NCI-H748 (cell line): ENCODE measurements at regions not wholly inside any gene's neighbourhood (a gene's known extent, or its start where the extent isn't known, plus 50 kb on each side); places are given as distances from the start of the nearest gene placed in this dataset.

Experiments
- DNase-seq: peaks from one replicate; lab custom pipeline; 2025; ENCODE audit not compliant: unreplicated experiment; lab: John Stamatoyannopoulos, UW

DNA sequence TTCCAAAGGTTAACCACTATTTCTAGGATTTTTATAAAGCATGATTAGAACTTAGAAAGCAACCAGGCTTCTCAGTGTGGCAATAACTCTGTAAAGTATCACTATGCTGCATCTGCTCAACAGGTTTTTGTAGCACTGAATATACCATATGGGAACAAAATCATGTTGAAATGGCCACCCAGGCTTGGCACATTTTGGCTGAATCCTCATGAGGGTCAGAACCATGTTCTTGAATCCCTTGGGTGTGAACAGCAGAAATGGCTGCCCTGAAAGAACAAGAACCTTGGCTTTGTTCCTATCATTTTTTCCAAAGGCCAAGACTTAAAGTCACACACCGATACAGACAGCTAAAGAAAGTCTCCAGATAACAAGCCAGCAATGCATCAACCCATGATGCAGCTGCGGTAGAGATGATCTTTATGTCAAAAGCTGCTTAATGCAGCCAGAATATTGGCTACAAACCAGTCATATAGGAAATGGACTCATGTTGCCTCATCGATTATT, 283.0 kb upstream of the NOX3 start:
- no peak for DNase-seq

DNA sequence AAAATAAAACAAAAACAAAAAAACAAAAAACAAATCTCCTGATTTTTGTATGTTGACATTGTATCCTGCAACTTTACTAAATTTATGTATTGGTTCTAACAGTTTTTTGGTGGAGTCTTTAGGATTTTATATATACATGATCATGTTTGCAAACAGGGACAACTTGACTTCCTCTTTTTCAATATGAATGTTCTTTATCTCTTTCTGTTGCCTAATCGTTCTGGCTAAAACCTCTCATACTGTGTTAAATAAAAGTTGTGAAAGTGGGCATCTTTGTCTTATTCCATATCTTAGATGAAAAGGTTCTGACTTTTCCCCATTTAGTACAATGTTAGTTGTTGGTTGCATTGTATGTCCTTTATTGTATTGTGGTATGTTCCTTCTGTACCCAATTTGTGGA, 261.7 kb upstream of the NOX3 start:
- no peak for DNase-seq

DNA sequence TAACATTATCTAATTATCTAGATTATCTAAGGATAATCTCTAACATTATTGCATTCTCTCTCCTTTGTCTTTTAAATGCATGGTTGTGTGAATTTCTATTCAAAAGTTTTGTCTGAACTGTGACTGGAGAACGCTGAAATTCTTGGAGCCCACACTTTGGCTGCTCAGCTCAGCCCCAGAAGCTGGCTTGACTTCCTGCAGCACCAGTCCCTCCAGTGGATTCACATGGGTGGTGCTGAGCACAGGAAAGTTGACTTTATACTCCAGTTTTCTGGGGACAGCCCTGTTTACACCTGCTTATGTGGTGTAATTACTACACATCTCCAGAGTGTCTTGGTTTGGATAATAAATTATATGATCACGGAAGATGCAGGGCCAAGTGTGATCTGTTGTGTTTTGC, 255.1 kb upstream of the NOX3 start:
- no peak for DNase-seq

DNA sequence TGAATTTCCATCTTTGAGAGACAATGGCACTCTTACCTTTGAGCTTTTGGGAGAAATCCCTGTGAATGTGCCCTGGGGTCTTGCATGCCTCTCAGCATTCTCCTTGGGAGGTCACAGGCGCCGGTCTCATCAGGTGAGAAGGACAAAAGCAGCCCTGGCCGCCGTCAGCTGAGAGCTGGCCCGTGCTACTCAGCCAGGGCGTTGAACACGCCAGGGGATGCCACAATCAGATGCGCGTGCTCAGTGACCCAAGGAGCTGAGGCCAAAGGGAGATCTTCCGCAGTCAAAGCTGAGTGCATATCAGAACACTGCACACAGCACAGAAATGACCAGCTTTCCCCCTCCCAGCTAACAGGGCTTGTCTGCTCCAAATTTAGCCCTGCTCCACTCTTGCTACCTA, 253.6 kb upstream of the NOX3 start:
- no peak for DNase-seq

DNA sequence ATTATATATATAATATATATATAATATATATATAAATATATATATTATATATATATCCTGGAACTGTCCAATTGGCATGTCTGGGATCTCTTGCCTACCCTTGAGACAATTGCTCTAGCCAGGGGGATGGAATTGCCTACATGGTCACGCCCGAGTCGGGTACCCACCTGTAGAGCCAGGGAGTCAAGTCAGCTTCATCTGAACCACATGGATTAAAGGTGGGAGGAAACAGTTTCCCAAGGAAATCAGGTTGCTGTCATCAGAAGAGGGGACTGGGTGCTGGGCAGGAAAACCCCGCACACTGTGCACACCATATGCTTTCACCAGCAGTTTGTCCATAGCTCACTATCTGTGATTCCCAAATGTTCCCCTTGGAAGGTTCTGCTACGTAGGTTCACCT, 252.5 kb upstream of the NOX3 start:
- peak; percentile 8 for DNase-seq

DNA sequence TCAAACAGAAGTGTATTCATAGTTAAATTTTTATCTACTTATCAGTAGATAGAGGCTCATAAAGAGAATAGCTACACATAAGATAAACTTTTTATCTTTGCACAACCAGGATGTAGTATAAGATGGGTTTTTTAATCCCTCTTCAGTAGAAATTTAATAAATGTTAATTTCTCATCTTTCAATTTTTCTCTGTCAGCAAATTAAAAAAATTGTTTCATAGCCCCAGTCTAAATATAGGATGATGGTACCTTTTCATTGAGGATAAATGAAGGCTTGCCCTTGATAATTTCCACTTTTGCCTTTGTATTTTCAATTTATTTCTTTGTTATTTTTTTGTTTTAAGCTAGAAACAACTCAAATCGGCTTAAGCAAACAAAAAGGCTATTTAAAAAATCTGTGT, 251.2 kb upstream of the NOX3 start:
- DNase-seq = no peak

DNA sequence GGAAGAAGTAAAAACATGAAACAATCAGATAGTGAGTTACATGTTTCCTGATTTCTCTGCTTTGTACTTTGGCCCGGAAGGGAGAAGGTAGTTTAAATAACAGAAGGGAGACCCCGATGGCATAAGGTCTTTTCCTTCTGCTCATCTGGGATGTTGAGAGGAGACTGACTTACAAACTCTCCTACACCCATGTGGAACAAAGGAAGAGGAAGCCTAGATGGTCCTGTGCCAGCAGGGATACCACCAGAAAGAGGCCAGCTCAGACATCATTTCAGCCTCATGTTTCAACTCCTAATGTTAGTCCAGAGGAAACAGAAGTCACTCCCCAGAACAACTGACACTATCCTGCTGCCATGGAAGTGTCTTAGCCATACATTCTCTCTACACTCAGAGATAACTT, 250.7 kb upstream of the NOX3 start:
- DNase-seq = no peak

DNA sequence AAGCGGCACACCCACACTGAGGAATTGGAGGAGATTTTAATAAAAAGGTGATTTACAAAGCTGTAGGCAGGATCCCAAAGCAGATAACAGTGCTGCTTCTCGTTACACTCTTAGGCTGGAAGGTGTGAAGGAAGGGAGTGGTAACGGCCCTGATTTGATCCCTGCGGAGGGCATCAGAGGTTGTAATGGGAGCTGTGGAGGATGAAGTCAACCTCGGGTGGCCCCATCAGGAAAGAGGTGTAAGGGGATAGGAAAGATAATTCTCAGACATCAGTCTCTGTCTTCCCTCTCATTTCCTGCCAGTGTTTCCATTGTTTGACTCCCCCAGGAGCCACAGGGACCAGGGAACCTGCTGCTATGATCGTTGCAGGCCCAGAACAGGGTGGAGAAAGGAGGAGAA, 245.7 kb upstream of the NOX3 start:
- no peak for DNase-seq

DNA sequence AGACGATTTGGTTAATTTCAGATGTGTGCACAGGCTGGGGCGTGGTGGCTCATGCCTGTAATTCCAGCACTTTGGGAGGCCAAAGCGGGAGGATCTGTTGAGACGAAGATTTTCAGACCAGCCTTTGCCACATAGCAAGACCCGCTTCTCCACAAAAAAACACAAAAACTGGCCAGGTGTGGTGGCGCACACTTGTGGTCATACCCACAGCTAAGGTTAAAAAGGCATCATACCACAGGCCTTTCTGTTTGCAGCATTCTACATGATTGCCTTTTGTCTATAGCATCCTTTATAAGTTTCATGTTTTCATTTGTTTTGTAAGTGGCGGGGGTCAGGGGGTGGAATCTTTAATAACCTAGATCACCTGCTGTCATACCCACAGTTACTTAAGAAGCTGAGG, 239.9 kb upstream of the NOX3 start:
- DNase-seq = no peak

DNA sequence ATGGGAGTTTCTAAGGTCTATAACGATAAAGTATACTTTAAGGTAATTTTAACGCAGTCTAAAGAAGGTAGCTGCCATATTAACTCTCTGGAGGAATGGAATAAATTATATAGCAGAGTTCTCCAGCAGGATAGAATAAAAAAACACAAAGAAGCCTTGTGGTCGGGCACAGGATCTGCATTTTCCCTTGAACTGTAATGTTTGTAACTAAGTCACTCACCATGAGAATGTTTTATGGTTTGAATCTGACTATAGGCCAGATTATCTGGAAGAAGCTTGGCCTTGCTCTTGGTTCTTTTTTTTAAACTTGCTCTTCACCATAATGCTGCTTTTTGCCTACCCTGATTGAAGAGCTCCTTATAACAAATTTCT, 238.8 kb upstream of the NOX3 start:
- no peak for DNase-seq

DNA sequence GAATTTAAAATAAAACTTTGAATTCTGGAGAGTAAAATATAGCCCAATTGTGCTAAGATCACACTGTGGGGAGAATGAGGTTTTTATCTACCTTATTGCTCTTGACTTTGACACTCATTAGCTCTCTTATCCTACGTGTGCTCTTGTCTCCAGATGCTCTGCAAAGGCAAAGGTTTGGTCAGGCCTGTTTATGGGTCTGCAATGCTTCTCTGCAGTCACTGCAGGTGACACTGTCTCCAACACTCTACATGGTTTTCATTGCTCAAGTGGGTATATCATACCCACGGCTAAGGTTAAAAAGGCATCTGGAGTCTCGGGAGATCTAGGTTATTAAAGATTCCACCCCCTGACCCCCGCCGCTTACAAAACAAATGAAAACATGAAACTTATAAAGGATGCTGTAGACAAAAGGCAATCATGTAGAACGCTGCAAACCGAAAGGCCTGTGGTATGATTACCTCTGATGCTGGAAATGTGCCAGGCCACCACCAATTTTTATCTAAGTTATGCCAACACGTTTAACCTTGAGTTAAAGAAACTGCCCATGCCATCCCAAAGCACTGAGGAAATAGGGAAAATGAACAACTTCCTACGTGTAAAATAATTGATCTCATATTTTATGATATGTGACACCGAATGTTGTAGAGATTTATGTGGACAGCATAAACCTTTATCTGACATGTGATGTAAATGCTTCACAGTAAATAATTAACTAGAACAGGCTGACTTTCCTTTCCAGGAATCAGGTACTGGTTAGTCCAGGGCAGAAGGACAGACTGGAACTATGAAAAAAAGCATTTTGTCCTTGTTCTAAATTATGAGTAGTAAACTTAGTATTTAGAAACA, 238.2 kb upstream of the NOX3 start:
- DNase-seq = peak; percentile 94

DNA sequence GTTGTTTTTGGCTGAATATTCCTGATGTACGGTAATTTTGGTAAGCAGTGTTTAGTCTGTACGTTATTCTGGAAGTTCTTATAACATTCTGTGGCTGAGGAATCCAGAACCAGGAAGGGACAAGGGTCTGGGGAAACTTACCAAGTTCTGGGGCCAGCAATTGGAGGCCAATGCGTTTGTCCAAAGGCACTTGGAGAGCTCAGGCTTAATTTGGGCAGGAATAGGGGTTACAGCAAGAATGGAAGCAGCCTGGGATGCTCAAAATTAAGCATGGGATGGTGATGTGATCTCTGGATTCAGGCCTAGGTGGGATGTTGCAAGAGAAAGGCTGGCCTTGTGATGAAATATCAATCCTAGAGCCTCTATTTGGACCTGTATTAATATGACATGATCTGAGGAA, 235.2 kb upstream of the NOX3 start:
- DNase-seq = no peak

DNA sequence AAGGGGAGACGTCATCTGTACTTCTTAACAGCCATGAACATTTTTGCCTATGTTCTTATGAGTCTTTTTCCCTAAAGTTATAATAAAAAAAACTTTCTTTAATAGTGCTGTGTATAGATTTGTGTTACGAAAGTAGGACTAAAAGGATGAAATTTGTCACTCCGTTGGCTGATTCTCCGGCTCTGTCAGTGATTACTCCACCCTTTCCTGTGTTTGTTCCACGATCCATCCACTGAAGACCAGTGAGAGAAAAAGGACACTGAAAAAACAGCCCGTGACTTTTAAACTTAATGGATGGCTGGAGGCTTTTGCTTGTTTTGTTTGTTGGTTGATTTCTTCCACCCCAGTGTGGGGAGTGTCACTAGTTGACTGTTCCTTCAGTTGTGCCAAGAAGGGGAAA, 232.0 kb upstream of the NOX3 start:
- DNase-seq = no peak

DNA sequence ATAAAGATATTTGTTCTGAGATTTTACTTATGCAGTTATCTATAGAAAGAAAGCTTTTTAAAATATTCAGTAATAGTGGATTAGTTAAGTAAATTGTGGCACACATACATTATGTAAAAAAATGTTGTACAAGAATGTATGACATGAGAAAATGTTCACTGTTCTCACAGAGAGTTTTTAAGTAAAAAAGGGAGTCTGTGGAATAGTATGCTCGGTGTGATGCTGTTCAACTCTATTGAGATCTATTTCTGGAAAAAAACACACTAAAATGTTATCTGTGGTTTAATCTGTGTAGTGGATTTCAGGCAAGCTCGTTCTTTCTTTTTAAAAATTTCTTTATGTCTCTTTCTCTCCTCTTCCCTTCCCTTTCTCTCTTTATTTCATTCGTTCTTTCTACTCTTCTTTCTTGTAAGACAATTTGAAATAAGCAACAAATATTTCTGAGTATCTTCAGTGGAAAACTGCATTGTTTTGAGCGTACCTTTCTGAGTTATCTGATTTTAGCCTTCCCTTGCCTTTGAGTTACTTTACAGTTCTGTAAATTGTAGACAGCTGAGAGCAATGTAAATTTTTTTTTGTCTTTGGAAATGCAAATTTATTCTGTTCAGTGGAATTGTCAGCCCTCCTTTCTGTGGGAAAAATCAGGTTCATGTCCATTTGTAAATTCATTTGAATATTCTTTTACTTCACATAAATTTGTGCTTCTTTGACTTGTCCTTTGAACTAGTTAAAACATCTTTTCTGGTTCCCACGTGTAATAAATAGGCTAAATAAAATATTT, 229.0 kb upstream of the NOX3 start:
- no peak for DNase-seq

DNA sequence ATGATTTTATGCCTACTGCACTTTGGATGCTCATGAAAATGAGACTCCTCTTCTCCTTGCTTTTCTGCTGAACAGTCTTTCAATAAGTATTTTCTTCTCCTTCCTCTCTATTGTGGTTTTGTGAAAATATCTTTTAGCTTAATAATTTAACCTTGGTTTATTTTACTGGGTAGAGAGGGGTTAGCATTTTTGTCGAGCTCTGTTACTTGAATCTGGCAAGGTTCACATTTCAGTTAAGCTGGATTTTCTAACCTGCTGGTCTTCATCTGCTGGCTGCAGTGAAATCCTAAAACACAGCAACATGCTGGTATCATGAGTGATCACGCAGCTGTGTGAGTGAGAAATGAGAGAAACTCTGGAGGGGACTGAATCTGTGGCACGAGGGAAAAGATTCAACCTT, 222.7 kb upstream of the NOX3 start:
- DNase-seq = no peak

DNA sequence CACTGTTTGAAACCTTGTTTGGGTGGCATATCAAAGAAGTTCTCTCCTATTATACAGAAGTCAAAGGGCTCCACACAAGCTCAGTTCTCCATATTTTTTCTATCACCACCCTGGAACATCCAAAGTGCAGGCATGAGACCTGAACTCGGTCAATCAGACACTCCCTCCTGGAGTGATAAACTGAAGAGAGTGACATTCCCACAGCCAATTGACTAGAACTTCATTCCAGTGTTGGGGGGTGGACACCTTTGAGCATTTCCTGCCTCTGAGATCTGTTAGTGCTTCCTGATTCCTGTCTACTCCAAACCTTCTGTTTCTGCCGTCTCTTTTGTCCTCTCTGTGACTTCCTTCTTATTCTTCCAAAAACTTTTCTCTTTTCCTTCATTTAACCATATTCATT, 220.7 kb upstream of the NOX3 start:
- DNase-seq = no peak

DNA sequence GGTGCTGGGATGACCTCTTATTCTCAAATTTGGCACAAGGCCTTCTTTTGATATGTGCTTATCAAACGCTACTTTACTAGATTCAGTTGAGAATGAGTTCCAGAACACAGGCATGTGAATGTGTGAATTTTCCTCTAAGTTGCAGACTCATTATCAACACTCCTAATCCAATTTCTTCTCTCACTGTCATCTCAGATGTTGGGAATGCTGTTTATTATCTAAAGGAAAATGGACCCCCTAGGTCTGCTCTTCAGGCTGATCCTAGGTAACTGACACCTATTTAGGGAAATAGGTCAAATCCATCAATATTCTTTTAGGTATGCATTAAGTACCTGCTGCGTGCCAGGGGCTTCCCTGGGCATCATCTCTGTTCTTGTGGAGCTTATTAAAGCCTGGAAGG, 215.0 kb upstream of the NOX3 start:
- no peak for DNase-seq

DNA sequence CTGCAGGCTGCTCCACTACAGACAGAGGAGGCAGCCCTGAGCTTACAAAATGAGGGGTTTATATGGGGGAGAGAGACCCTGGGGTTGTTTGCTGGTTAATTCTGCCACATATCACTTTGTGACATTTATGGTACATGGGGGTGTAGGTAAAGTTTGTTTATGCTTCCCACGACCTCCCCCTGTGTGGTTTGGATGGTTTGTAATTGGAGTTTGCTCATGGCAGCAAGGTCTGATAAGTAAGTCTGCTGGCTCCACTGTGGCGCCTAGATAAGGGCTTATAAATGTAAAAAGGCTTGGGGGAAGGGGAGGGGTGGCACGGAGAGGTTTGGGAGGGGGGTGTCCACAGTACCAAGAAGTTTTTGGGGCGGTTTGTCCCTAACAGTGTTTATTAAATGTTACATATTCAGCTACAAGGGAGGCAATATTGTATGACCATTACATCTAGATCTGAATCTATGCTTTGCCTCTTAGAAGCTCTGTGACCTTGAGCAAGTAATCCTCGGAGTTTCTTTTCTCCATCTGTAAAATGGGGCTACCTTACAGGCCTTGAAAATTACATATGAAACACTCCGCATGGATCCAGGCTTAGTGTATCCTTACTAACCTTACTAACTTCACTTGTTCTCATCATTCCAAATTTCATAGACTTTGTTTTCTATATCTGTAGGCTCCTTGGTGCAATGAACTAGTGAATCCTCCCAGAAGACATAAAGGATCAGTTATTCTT, 204.8 kb upstream of the NOX3 start:
- no peak for DNase-seq

DNA sequence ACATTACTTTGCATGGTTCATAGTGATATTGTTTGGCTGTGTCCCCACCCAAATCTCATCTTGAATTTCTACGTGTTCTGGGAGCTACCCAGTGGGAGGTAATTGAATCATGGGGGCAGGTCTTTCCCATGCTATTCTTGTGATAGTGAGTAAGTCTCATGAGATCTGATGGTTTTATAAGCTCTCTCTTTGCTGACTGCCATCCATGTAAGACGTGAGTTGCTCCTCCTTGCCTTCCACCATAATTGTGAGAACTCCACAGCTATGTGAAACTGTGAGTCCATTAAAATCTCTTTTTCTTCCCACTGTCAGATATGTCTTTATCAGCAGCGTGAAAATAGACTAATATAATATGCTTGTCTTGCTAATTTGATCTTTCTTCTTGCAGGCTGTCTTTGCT, 200.4 kb upstream of the NOX3 start:
- DNase-seq = no peak

DNA sequence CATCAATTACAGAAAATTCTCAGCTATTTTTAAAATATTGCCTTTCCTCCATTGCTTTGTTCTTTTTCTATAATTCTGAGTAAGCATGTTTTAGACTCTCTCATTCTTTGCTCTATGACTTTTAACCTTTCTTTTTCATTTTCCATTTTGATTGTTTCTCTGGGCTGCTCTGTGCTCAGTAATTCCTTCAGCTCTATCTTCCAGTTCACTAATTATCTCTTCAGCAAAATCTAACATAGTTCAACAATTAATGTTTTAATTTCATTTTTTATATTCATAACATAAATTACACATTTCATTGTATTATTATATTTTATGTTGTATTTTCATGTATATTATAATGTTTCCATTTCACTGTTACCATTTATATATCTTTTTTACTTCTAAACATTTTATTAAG, 198.8 kb upstream of the NOX3 start:
- no peak for DNase-seq

DNA sequence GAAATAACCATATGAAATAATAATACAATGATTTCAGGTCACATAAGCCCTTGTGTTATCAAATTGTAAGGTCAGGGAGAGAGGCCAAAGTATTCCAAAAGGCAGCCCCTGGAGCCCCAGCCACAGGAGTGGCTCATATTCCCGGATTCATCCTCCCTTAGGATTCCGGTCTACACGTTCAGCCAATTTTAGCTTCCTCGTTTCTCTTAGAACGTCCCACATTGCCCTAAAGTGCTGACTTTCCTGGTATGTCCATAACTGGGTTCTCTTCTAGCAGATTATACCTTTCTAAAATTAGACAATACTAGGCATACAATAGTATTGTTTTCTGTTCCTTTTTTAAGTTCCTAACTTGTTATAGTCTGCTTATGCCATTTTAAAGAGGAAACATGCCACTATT, 192.7 kb upstream of the NOX3 start:
- DNase-seq = no peak

DNA sequence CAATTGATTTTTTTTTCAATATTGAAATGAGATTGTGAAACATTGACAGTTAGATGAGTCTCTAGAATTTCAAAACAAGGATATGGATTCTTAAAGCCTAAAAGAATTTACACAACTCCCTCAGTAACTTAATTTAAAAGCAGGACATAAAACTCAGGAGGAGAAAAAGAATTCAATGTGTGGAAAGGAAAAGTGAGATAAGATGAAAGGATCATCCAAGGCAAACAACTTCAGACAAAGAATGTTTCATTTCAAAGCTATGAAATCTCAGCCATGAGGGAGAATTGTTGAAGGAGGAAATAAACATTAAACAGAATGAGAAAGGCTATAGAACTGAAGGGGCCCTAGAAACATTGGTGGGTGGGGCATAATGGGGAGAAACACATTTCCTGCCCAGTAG, 191.7 kb upstream of the NOX3 start:
- peak; percentile 3 for DNase-seq
